ENCODE measurements at regions not wholly inside any gene's neighbourhood (a gene's known extent, or its start where the extent isn't known, plus 50 kb on each side); places are given as distances from the start of the nearest gene placed in this dataset.
"Not testable (repeated sequence)": the region's sequence is repeated elsewhere in the genome, so short reads cannot be mapped to it uniquely, and the experiment has no call there.

- no peaks in the 10 kb centered on the region for H3K27me3 ChIP-seq
- intact Hi-C loops (cut with DNase I): no loop called here
- H3K27ac ChIP-seq: no peak overlapping the region
- H3K36me3 ChIP-seq: no peaks in the 10 kb centered on the region
- DNase-seq: no peak
- ATAC-seq: no peak
- H3K9me3 ChIP-seq: no peaks in the 10 kb centered on the region
- no peak for TF ChIP-seq CTCF (IDR thresholded peaks at IDR 0.05)
- H3K4me3 ChIP-seq: no peak overlapping the region
- H3K4me1 ChIP-seq: peaks cover 0 to 5% of the 10 kb centered on the region in 2 donors
Measured at GRCh38 chr11:37450613-37451012, 852.6 kb upstream of the RAG2 start.

GRCh38 chr11:37449146-37449545 is 851.1 kb upstream of the RAG2 start:
- Histone ChIP-seq H3K36me3 (no peaks in the 10 kb centered on the region), H3K4me3 (no peak overlapping the region), H3K4me1 (peaks cover 0 to 5% of the 10 kb centered on the region in 2 donors), H3K9me3 (no peaks in the 10 kb centered on the region), H3K27ac (no peak overlapping the region), H3K27me3 (no peaks in the 10 kb centered on the region)
- DNase-seq (peak in 2 of 4 donors; percentile 18 to 48), ATAC-seq (peak; percentile 73)
- intact Hi-C loops (cut with DNase I): no loop called here
- TF ChIP-seq CTCF (IDR thresholded peaks at IDR 0.05): peak in 1 of 2 donors; percentile 21

DNA sequence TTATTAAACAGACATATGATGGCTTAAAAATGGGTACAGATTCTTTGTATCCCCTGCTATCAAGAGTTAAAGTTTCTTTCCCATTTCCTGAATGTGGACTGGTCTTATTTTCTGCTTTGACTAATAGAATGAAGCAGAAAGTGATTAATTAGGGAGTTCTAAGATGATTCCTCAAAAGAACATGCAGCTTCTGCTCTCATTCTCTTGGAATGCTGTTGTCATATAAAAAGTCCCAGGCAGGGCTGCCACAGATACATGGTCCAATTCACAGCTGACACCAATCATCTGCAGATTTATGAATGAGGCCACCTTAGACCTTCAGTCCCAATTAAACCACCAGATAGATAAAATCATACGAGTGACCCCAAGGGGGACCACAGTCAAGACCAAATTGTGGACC is 844.5 kb upstream of the RAG2 start:
- Histone ChIP-seq H3K4me1 (no peaks in the 10 kb centered on the region), H3K27ac (no peak overlapping the region), H3K27me3 (no peaks in the 10 kb centered on the region), H3K9me3 (no peaks in the 10 kb centered on the region), H3K4me3 (no peak overlapping the region), H3K36me3 (no peaks in the 10 kb centered on the region)
- no peak for TF ChIP-seq CTCF (IDR thresholded peaks at IDR 0.05)
- ATAC-seq (no peak), DNase-seq (no peak)
- intact Hi-C loops (cut with DNase I): no loop called here

DNA sequence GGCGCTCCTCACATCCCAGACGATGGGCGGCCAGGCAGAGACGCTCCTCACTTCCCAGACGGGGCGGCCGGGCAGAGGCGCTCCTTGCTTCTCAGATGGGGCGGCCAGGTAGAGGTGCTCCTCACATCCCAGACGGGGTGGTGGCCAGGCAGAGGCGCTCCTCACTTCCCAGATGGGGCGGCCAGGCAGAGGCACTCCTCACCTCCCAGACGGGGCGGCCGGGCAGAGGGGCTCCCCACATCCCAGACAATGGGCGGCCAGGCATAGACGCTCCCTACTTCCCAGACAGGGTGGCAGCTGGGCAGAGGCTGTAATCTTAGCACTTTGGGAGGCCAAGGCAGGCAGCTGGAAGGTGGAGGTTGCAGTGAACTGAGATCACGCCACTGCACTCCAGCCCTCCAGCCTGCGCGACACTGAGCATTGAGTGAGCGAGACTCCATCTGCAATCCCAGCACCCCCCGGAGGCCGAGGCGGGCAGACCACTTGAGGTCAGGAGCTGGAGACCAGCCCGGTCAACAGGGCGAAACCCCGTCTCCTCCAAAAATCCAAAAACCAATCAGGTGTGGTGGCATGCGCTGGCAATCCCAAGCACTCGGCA is 833.7 kb upstream of the RAG2 start:
- H3K4me3 ChIP-seq; H3K4me1 ChIP-seq; intact Hi-C loops (cut with DNase I); ATAC-seq; H3K27me3 ChIP-seq; H3K27ac ChIP-seq; H3K36me3 ChIP-seq: not testable (repeated sequence)
- DNase-seq: peak in 1 of 4 donors; percentile 62
- peaks cover 0 to 30% of the 10 kb centered on the region in 2 donors for H3K9me3 ChIP-seq

GRCh38 chr11:37430966-37431632 is 833.1 kb upstream of the RAG2 start:
- peak in 1 of 4 donors; percentile 54 for DNase-seq
- ATAC-seq: not testable (repeated sequence)

GRCh38 chr11:37422511-37422910 is 824.5 kb upstream of the RAG2 start:
- H3K36me3 ChIP-seq: no peaks in the 10 kb centered on the region
- H3K4me1 ChIP-seq: no peaks in the 10 kb centered on the region
- H3K27me3 ChIP-seq: no peaks in the 10 kb centered on the region
- no peak overlapping the region for H3K4me3 ChIP-seq
- intact Hi-C loops (cut with DNase I): no loop called here
- peaks cover 0 to 13% of the 10 kb centered on the region in 2 donors for H3K9me3 ChIP-seq
- no peak for TF ChIP-seq CTCF (IDR thresholded peaks at IDR 0.05)
- ATAC-seq: no peak
- H3K27ac ChIP-seq: no peak overlapping the region
- DNase-seq: no peak

More at GRCh38 chr11:37430966-37431632, 833.1 kb upstream of the RAG2 start:
- H3K4me3 ChIP-seq; H3K36me3 ChIP-seq; H3K27ac ChIP-seq; intact Hi-C loops (cut with DNase I); H3K27me3 ChIP-seq; H3K4me1 ChIP-seq: not testable (repeated sequence)
- peaks cover 0 to 28% of the 10 kb centered on the region in 2 donors for H3K9me3 ChIP-seq
